Activated naive CD4-positive, alpha-beta T cell (primary cell): ENCODE measurements at regions not wholly inside any gene's neighbourhood (a gene's known extent, or its start where the extent isn't known, plus 50 kb on each side); places are given as distances from the start of the nearest gene placed in this dataset.
A peak's percentile ranks its signal among the peaks of the same experiment; 100 is the strongest.

Experiments used
- DNase-seq, 4 experiments: peaks; one replicate each; lab custom pipeline; 2025; lab: John Stamatoyannopoulos, UW

DNA sequence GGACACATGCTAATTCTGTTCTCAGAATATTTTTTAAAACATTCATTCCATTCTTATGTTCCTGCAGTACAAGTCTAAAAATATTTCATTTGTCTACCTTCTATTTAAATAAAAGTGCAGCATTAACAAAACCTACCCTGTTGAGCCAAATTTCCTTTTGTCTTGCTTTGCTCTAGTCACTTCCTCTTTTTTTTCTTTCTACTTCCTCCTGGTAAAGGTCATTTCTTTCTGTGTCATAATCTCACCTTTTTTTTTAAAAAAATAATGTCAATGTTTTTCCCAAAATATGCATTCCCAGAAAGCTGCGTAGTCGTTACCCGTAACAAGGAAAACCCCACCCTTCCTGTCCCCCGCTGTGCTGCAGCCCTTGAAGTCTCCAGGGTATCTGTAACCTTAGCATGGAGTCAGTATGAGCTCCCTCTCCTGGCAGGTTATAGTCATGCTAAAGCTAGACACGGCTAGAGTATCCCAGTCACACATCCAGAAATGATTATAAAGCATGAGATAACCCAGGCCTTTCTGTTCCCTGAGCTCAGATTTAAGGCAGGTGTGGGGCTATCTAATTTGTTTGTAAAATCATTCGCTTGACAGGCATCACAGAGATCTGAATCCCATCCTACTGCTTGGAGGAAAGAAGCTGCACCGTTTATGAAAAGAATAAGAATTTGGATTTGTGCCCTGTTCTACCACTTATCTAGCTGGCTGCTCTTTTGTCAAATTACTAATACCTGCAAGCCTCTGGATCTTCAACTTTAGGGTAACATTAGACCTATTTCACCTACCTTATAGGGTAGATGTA, 51.1 kb upstream of the EED start:
- peak in 3 of 4 experiments; percentile 4 to 32 (median 7) for DNase-seq

DNA sequence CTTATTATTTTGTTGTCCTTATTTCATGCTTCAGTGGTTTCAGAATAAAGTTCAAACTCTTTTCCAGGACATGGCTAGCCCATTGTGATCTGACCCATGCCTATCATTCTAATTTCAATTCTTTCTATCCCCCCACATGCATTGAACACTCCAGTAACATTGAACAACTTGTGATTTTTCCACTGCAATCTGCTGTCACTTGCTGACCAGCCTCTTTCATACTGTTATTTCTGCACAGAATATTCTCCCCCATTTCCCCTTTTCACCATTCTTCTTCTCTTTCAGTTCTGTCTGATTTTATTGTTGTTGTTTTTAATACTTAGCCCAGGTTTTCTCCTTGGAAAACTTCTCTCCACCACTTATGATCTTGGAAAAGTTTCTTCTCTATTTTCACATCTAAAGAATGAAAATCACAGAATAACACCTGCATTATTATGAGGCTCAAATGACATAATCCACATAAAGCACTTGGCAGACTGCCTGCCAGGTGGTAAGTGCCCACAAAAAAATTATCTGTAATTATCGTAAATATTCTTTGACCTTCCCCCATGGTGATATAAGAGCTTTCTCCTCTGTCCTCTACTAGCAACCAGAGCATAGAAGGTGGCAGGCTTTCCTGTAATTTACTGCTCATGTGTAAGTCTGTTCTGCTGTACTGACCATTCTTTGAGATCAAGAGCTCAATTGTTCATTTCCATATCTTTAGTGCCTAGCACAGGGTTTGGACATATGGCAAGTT, 51.9 kb upstream of the EED start:
- no peak for DNase-seq

DNA sequence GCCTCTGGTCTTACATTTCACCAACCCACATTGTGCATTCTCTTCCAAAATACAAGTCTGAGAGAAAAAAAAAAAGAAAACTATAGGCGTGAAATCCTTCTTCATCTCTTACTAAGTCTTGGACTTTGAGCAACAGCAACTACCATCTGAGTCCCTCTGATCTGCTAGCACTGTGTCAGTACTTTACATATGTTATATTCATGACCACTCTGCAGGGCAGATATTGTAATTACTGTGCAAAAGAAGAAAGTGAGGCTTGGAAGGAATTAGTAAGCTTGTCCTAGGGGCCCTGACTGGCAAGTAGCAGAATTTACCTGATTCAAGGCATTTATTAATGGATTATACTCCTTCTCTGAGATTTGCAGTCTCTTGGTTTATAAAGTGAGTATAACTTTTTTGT, 52.7 kb upstream of the EED start:
- no peak for DNase-seq

DNA sequence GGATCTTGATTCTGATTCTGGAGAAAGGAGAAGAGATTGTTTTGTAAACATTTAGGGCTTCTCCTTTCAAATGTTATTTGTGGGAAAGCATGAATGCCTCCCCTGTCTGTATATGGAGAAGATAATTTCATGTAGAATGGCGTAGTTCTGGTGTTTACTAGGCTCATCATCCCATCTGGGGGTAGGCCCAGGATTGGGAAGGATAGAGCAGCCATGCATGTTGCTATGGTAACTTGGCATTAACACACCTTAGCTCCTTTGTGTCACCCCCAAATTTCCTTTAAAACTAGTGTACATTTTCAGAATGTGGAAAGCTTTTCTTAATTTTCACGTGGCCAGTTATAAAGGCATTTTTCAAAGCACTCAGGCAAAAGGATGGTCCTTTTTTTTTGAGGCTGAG, 57.5 kb upstream of the EED start:
- DNase-seq, result no peak

DNA sequence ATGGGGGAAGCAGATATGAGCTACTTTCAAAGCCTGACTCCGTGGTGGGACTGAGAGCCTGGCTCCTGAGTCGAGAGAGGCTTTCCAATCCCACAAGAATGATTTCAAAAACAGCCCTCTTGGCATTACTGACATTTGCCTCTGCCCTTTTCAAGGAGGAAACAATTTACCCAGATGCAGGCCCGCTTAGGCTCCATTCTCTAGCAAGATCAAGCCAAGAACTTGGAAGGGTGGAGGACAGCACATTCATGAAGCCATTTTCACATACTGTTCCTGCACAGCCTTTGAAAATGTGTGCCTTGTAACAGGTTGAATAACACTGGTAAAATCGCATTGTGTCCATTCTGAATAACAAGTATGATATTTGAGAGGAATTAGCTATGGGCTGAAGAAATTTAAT, 58.2 kb upstream of the EED start:
- DNase-seq, result no peak

DNA sequence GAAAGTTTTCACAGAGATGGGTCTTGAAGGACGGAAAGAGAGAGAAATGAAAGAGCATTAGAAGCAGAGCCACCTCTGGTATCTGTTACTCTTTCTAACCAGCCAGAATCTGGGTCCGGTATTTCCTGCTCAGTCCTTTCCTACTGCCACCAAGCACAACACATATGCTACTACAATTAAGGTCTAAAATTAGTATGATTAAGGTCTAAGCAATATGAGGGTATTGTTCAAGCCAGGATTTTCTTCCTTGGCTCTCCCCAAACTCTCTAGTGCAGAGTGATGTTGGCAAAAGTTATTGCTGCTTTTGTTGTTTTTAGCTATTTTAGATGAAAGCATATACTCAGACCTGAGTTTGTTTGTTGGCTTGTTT, 59.2 kb upstream of the EED start:
- no peak for DNase-seq

DNA sequence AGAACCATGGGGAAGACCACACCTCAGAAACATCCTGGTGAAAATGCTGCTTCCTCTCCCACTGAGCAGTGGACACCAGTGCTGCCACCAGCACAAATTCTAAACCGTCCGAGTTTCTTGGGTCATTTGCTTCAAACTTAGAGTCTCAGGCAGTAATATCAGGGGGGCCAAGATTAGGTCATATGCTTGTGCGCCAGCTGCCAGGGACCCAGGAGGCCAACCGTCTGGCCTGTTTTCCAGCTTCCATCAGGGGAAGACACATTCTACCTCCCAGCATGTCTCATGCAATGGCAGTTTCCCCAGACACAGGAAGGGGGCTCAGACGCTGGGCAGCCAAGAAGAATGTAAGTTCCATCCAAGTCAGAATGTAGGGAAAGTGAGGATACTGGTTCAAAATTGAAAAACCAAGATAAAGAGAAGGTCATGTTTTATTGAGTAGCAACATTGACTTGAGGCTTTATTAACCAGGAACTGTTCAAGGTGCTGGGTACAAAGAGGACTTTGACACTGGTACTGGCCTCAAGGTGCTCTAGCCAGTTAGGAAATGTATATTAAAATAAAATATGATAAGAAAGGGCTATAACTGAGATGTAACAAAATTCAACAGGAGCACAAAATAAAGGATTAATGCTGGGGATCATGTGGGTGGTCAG, 59.7 kb upstream of the EED start:
- DNase-seq, result no peak

DNA sequence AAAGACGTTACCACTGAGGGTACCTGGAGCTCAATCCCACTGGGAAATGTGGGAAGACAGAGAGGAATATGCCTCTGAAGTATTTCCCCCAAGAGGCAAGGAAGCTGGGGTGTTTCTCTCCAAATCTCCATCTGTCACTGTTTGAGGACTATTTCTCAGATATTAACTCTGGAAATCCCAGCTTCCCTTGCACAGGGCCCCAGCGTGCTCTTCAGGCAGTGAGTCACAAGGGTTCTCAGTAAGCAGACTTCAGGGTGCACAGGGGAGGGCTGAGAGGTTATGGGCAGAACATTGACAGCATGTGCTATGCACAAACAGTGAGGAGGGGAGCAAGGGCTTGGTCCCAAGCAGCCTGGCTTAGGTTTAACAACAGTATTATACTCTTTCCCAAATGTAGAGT, 60.9 kb upstream of the EED start:
- no peak for DNase-seq

DNA sequence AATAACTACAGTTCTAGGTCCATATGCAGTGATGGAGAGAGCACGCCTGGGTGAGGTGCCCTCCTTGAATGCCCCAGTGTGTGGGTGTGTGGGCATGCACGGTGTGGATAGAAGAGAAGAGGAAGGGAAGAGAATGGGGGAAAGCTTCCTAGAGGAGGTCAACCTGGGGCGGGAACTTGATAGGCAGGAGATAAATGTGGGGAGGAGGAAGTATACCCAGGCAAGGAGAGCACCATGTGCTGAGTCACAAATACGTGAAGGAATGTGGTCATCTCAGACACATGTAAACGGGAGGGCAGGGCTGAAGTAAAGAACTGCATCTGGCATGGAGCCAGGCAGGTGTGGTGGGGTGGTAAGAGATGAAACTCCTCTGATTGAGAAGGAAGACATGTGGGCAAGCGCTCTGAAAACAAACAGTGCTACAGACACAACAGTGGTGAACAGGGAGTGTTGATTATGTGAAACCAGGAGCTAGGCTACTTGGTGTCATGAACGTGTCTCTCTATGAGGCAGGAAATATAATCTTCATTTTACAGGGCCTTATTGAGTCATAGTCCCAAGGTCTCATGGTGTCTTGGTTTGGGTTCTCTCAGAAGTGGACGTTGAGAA, 61.5 kb upstream of the EED start:
- no peak for DNase-seq

DNA sequence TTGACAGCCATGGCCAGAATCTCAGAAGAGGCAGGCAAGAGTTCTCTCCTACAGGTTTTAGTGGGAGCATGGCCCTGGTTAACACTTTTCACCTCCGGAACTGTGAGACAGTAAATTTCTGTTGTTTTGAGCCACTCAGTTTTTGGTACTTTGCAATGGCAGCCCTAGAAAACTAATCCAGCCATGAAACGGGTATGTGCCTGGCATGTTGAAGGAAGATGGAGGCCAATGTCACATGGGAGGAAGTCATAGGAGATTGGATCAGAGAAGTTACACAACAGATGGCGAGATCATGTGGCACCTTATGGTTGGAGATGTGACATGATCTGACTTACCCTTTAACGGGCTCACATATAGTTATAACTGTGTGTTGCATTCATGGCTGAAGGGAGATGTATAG, 63.2 kb upstream of the EED start:
- no peak for DNase-seq

DNA sequence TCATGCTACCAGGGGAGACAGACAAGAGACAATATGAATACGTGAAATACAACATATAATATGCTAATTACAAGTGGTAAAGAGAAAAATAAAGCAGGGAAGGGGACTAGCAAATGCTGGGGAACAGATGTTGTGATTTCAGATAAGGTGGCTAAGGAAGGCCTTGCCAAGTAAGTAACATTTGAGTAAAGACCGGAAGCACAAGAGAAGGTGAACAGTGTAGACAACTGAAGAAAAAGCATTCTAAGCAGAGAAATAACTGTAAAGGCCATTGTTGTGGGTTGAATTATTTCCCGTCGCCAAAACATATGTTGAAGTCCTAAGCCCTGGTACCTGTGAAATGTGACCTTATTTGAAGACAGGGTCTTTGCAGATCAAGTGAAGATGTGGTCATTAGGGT, 63.7 kb upstream of the EED start:
- DNase-seq, result no peak

DNA sequence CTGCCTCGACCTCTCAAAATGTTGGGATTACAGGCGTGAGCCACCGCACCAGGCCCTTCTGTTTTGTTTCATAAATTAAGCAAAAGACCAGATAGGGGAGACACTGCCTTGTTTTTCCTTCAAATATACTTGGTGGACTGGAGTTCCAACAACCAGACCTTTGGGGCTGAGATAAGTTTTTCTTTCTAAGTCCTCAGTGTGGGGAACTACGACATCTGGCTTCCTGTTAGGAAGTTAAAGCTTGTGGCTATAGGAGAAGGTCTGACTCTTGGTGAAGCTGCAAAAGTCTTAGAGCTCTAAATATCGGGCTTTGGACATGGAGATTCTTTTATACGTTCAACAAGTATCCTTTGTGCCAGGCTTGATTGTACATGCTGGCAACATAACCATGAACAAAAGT, 64.1 kb upstream of the EED start:
- DNase-seq, result no peak

DNA sequence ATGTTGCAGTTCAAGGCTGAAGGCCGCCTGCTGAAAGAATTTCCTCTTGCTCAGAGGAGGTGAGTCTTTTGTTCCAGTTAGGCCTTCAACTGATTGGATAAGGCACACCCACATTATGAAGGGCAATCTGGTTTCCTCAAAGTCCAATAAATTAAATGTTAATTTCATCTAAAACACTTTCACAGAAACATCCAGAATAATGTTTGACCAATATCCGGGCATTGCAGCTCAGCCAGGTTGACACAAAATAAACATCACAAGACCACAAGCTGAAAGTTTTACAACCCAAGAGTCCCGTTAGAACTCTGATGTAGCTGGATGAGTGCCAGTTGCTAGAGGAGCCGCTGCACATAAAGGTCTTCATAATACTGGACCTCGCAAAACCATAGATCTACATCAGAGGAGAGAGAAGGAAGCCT, 64.9 kb upstream of the EED start:
- DNase-seq, result no peak

DNA sequence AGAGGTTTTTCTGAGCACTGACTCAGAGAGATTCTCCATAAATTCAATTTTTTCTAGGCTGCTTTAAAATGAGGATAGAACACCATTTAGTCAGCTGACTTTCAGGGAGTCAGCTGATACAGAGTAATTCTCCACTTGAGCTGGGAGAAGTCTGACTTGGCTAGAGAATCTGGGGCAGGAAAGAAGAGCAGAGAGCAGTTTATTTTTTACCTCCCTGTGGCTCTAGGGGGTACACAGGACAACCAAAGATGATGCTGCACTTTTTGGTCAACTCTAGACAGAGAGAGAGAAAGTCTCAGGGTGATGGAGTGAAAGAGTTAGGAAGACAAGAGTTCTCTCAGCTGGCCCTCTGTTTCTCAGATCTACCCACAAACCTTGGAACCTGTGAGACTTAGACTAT, 67.3 kb upstream of the EED start:
- no peak for DNase-seq

DNA sequence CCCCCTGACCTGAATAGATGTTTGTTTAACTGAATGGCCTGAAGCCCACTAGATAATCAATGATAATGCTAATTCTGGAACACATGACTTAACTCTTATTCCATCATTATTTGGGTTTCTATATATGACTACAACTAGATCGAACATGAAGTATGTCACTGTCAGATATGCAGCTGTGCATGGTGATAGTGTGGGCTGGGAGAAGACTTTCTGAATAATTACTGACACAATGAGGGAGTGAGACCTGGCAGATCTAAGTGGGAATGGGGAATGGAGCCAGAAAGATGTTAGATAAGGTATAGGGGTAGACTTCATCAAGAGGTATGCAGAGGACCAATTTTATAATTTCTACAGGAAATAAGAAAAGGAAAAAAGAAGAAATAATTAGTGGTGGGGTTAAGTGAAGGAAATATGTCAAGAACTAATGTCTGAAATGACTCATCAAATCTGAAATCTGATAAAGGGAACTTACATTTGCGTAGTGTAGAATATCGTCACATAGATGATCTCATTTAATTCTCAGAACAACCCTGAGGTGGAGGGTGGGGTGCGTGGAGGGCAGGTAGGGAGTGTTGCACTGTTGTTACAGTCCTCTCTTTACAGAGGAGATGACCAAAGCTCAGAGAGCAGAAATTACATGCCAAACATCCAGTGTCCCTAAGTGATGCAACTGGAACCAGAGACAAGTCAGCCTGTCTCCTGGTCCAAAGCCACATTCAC, 68.2 kb upstream of the EED start:
- DNase-seq, result no peak

DNA sequence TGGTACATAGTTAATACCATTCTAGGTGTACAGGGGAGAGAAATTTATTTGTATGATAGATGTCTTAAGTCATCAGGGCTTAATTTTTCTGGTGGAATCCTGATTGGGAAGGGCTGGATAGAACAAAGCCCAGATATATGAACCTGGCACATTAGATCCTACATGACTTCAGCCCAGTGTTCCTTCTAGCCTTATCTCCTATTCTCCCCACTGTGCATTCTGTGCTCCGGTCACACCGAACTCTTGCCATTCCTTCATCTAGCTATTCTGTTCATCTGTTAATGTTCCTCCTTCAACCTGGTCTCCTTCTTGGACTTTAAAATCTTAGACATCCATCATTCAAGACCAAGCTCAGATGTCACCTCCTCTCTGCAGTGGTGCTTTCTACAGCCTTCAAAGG, 68.9 kb upstream of the EED start:
- no peak for DNase-seq

DNA sequence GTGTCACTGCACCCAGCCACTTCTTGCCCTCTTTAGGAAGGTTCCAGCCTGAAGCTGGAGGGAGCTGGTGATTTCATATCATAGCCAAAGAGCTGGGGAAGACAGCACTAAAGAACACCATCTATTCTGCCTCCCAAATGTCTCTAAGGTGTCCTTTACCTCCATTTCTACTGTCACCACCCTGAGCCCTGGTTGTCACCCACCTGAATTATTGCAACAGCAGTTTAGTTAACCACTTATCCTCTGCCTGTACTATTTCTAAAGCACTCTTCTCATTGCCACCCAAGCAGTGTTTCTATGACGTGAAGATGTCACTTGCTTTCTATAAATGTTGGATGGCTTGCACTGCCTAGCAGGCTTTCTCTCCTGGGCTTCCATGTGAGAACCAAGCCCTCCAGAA, 69.4 kb upstream of the EED start:
- no peak for DNase-seq

DNA sequence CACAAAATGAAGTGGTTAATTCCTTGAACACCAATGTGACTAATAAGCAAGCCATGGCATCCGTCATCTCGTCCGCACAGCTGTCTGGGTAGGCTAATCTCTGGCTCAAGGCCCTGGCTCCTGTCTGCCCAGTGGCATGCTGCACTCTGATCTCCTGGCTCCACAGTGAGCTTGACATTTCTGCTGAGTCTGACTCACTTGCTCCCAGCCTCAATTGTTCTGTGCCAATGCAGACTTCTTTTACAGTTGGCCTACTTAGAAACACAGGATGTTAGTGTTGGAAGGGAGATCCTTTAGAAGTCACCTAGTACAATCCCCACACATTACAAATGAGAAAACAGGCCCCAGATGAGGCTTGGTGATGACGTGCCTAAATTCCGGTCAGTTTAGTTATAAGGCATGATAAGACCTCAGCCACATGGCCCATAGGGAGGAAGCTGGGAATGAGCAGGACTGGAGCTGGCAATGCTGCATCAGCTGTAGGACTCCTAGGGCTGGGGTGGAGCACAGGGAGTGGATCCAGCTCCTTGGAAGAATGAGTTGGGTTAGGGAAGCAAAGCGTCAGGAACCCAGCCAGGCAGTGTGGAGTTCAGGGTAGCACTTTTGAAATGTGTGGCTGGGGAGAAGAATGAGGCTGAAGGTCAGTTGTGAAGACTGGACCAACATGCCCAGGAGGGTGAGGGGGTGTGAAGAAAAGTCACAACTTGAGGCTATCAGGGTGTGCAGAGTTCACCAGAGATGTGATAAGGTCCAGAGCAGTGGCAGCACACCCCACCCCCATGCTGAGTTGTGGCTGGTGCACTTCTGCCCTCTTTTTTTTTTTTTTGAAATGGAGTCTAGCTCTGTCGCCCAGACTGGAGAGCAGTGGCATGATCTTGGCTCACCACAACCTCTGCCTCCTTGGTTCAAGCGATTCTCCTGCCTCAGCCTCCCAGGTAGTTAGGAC, 70.2 kb upstream of the EED start:
- no peak for DNase-seq

DNA sequence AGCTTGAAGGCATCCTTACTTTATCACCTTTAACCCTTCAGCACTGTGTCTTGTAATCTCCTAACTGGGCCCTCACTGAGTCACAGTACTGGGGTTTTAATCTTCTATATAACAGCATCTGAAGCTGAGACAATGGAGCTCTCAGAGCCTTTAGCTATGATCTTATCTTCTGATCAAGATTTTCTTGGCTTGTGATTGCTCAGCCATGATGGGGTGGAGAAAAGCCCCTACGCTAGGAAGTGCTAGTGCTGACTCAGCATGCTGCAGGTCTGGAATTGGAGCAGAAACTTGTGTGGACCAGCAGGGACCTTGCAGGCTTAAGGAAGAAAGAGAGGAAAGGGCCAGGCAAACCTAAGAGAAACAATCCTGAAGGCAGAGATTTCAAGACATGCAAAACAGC, 71.7 kb upstream of the EED start:
- DNase-seq, result no peak

DNA sequence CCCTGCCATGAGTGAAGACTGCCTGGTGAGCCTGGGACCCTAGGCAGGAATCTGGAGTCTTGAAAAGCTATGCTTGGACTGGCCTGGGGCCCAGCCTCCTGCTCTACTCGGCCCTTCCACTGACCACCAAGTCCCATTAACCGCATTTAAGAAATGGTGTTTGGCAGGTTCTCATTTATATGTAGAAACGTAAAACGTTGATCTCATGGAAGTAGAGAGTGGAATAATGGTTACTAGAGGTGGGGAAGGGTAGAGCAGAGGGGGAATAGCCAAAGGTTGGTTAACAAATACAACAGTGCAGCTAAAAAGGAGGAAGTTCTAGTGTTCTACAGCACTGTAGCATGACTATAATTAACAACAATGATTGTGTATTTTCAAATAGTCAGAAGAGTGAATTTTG, 72.9 kb upstream of the EED start:
- no peak for DNase-seq
